GM23338 (cell line): ENCODE measurements at regions not wholly inside any gene's neighbourhood (a gene's known extent, or its start where the extent isn't known, plus 50 kb on each side); places are given as distances from the start of the nearest gene placed in this dataset.

Experiments
- ATAC-seq: fragments of 200-7000 bp; cut with Tn5 transposase; 3 replicates; pipeline ENCODE4 v1.9.1; 2020
- DNase-seq: peaks from one replicate; pipeline ENCODE4 v3.0.0-alpha.2; 2015; ENCODE audit warnings: low spot score
- H2AFZ ChIP-seq: fragments of 200-600 bp; sonication (generic); 2 replicates; pipeline ENCODE4 v1.8.0; 2016; ENCODE audit warnings: antibody characterized with exemption, mild to moderate bottlenecking, moderate library complexity
- H3F3A ChIP-seq: fragments of 200-600 bp; sonication (generic); replicated peaks from 2 replicates; pipeline ENCODE4 v1.8.0; 2017; ENCODE audit warnings: antibody characterized with exemption, mixed run types, low read depth
- H3K27ac ChIP-seq: fragments of 200-600 bp; sonication (generic); 2 replicates; pipeline ENCODE4 v1.6.1; 2016; ENCODE audit warnings: low read depth
- H3K27me3 ChIP-seq: fragments of 200-600 bp; sonication (generic); 2 replicates; pipeline ENCODE4 v1.8.0; 2016; ENCODE audit warnings: mild to moderate bottlenecking, mixed run types, moderate library complexity; ENCODE audit not compliant: insufficient read depth
- H3K36me3 ChIP-seq: fragments of 200-600 bp; sonication (generic); 2 replicates; pipeline ENCODE4 v1.8.0; 2016; ENCODE audit warnings: mild to moderate bottlenecking; ENCODE audit not compliant: insufficient read depth
- H3K4me1 ChIP-seq: fragments of 200-600 bp; sonication (generic); 2 replicates; pipeline ENCODE4 v1.8.0; 2016; ENCODE audit warnings: mild to moderate bottlenecking, moderate library complexity; ENCODE audit not compliant: insufficient read depth
- H3K4me2 ChIP-seq: fragments of 200-600 bp; sonication (generic); 2 replicates; pipeline ENCODE4 v1.7.1; 2017; ENCODE audit warnings: mixed run types
- H3K4me3 ChIP-seq: fragments of 200-600 bp; sonication (generic); 2 replicates; pipeline ENCODE4 v1.6.1; 2016; ENCODE audit warnings: mixed run types
- H3K79me2 ChIP-seq: fragments of 200-600 bp; sonication (generic); replicated peaks from 2 replicates; pipeline ENCODE4 v1.8.0; 2017; ENCODE audit warnings: mild to moderate bottlenecking; ENCODE audit not compliant: insufficient read depth
- H3K9me2 ChIP-seq: fragments of 200-600 bp; sonication (generic); 2 replicates; pipeline ENCODE4 v1.8.0; 2017; ENCODE audit not compliant: insufficient read depth
- H4K20me1 ChIP-seq: fragments of 200-600 bp; sonication (generic); replicated peaks from 2 replicates; pipeline ENCODE4 v1.8.0; 2017; ENCODE audit warnings: mild to moderate bottlenecking; ENCODE audit not compliant: insufficient read depth
- H3K27ac Mint-ChIP-seq: 2 replicates; pipeline ENCODE4 v1.8.0; 2020; ENCODE audit warnings: inconsistent platforms, mild to moderate bottlenecking, moderate library complexity, mixed read lengths
- H3K27me3 Mint-ChIP-seq: 3 replicates; pipeline ENCODE4 v1.8.0; 2022; ENCODE audit warnings: low read depth, mild to moderate bottlenecking, moderate library complexity, mixed read lengths, inconsistent platforms; ENCODE audit not compliant: insufficient read depth, poor library complexity
- H3K36me3 Mint-ChIP-seq: 3 replicates; pipeline ENCODE4 v1.8.0; 2021; ENCODE audit warnings: low read depth, mild to moderate bottlenecking, inconsistent platforms, moderate library complexity, mixed read lengths
- H3K4me1 Mint-ChIP-seq: 3 replicates; pipeline ENCODE4 v1.8.0; 2020; ENCODE audit warnings: mild to moderate bottlenecking, inconsistent platforms, mixed read lengths
- H3K4me3 Mint-ChIP-seq: 3 replicates; pipeline ENCODE4 v1.8.0; 2021; ENCODE audit warnings: moderate library complexity, mild to moderate bottlenecking, inconsistent platforms, mixed read lengths
- H3K9me3 Mint-ChIP-seq: 3 replicates; pipeline ENCODE4 v1.8.0; 2020; ENCODE audit warnings: moderate library complexity, mild to moderate bottlenecking, inconsistent platforms, mixed read lengths
- CREB1 ChIP-seq: fragments of 250-450 bp; sonication (Bioruptor Pico); IDR thresholded peaks from 2 replicates; pipeline ENCODE4 v1.5.0; 2020; ENCODE audit warnings: low read depth, mild to moderate bottlenecking, moderate library complexity
- EZH2 ChIP-seq: fragments of 200-600 bp; sonication (generic); IDR thresholded peaks from one replicate; pipeline ENCODE4 v1.8.0; 2017; ENCODE audit warnings: antibody characterized with exemption, mild to moderate bottlenecking, low read depth; ENCODE audit not compliant: unreplicated experiment
- ZNF114 ChIP-seq: fragments of 250-450 bp; sonication (Bioruptor Pico); IDR thresholded peaks from 2 replicates; pipeline ENCODE4 v1.5.0; 2020; ENCODE audit warnings: mild to moderate bottlenecking, moderate library complexity
- ZNF331 ChIP-seq: fragments of 250-450 bp; sonication (Bioruptor Pico); IDR thresholded peaks from 2 replicates; pipeline ENCODE4 v1.5.0; 2020; ENCODE audit warnings: low read depth, mild to moderate bottlenecking, moderate library complexity
- TF ChIP-seq, protein P1 (sequence below): fragments of 250-450 bp; sonication (Bioruptor Pico); IDR thresholded peaks from 2 replicates; pipeline ENCODE4 v1.5.0; 2020; ENCODE audit warnings: mild to moderate bottlenecking, moderate library complexity
- TF ChIP-seq, protein P2 (sequence below): IDR thresholded peaks from 2 replicates; pipeline ENCODE4 v1.6.1; 2016; ENCODE audit warnings: antibody characterized with exemption

DNA sequence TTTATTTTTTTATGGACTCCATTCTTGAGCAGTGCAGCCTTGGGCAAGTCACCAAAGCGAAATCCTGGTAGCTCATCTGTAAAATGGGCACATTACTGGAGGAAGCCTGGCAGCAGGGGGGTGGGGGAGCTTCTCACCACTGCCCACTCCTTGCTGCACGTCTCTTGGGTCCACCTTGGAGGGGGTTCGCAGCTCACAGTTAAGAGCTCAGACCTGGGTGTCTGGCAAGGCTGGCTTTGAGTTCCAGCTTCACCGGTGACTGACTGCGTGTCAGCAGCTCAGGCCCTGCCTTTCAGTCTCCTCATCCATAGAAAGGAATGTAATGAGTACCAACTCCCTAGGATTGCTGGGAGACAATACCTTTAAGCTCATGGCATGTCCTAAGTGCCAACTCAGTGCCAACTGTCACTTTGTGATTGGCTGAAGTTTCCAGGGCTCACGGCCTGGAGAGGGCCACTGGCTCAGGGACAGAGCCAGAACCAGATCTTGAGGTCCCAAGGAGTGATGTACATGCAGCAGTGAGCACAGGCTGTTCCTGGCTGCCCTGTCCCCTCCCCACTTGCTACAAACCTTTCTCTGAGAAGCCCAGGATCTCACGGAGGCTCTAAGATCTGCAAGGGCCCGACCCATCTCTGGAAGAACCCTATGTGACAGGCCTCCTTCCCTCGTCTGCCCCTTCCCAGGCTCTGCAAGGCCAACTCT lies 72.9 kb downstream of the C9orf50 start:
- Histone ChIP-seq H3K4me3 (no peak overlapping the region), H4K20me1 (no peaks in the 10 kb centered on the region), H3K4me1 (peaks cover 3% of the 10 kb centered on the region), H3K27ac (no peak overlapping the region), H3F3A (no peaks in the 10 kb centered on the region), H3K9me2 (no peaks in the 10 kb centered on the region), H3K27me3 (peaks cover 51% of the 10 kb centered on the region), H3K4me2 (no peak overlapping the region), H2AFZ (no peak overlapping the region), H3K36me3 (no peaks in the 10 kb centered on the region), H3K79me2 (no peaks in the 10 kb centered on the region)
- Mint-ChIP-seq H3K4me1 (peaks cover 9% of the 10 kb centered on the region), H3K27me3 (peaks cover 32% of the 10 kb centered on the region), H3K27ac (no peak overlapping the region), H3K9me3 (peaks cover 2% of the 10 kb centered on the region; the same call in 1 of the 3 replicates), H3K4me3 (no peak overlapping the region), H3K36me3 (no peaks in the 10 kb centered on the region; the same call in 2 of the 3 replicates)
- DNase-seq (no peak), ATAC-seq (no peak)
- TF ChIP-seq ZNF114 (CRISPR knock-in tag): no peak
- TF ChIP-seq, protein P1, sequence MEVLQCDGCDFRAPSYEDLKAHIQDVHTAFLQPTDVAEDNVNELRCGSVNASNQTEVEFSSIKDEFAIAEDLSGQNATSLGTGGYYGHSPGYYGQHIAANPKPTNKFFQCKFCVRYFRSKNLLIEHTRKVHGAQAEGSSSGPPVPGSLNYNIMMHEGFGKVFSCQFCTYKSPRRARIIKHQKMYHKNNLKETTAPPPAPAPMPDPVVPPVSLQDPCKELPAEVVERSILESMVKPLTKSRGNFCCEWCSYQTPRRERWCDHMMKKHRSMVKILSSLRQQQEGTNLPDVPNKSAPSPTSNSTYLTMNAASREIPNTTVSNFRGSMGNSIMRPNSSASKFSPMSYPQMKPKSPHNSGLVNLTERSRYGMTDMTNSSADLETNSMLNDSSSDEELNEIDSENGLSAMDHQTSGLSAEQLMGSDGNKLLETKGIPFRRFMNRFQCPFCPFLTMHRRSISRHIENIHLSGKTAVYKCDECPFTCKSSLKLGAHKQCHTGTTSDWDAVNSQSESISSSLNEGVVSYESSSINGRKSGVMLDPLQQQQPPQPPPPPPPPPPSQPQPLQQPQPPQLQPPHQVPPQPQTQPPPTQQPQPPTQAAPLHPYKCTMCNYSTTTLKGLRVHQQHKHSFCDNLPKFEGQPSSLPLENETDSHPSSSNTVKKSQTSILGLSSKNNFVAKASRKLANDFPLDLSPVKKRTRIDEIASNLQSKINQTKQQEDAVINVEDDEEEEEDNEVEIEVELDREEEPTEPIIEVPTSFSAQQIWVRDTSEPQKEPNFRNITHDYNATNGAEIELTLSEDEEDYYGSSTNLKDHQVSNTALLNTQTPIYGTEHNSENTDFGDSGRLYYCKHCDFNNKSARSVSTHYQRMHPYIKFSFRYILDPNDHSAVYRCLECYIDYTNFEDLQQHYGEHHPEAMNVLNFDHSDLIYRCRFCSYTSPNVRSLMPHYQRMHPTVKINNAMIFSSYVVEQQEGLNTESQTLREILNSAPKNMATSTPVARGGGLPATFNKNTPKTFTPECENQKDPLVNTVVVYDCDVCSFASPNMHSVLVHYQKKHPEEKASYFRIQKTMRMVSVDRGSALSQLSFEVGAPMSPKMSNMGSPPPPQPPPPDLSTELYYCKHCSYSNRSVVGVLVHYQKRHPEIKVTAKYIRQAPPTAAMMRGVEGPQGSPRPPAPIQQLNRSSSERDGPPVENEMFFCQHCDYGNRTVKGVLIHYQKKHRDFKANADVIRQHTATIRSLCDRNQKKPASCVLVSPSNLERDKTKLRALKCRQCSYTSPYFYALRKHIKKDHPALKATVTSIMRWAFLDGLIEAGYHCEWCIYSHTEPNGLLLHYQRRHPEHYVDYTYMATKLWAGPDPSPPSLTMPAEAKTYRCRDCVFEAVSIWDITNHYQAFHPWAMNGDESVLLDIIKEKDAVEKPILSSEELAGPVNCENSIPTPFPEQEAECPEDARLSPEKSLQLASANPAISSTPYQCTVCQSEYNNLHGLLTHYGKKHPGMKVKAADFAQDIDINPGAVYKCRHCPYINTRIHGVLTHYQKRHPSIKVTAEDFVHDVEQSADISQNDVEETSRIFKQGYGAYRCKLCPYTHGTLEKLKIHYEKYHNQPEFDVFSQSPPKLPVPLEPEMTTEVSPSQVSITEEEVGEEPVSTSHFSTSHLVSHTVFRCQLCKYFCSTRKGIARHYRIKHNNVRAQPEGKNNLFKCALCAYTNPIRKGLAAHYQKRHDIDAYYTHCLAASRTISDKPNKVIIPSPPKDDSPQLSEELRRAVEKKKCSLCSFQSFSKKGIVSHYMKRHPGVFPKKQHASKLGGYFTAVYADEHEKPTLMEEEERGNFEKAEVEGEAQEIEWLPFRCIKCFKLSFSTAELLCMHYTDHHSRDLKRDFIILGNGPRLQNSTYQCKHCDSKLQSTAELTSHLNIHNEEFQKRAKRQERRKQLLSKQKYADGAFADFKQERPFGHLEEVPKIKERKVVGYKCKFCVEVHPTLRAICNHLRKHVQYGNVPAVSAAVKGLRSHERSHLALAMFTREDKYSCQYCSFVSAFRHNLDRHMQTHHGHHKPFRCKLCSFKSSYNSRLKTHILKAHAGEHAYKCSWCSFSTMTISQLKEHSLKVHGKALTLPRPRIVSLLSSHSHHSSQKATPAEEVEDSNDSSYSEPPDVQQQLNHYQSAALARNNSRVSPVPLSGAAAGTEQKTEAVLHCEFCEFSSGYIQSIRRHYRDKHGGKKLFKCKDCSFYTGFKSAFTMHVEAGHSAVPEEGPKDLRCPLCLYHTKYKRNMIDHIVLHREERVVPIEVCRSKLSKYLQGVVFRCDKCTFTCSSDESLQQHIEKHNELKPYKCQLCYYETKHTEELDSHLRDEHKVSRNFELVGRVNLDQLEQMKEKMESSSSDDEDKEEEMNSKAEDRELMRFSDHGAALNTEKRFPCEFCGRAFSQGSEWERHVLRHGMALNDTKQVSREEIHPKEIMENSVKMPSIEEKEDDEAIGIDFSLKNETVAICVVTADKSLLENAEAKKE: no peak
- TF ChIP-seq CREB1 (CRISPR knock-in tag): no peak
- TF ChIP-seq EZH2: no peak
- TF ChIP-seq ZNF331: no peak
- TF ChIP-seq, protein P2, sequence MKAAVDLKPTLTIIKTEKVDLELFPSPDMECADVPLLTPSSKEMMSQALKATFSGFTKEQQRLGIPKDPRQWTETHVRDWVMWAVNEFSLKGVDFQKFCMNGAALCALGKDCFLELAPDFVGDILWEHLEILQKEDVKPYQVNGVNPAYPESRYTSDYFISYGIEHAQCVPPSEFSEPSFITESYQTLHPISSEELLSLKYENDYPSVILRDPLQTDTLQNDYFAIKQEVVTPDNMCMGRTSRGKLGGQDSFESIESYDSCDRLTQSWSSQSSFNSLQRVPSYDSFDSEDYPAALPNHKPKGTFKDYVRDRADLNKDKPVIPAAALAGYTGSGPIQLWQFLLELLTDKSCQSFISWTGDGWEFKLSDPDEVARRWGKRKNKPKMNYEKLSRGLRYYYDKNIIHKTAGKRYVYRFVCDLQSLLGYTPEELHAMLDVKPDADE: no peak
